Right lobe of liver (tissue), 4 donors: ENCODE measurements at regions not wholly inside any gene's neighbourhood (a gene's known extent, or its start where the extent isn't known, plus 50 kb on each side); places are given as distances from the start of the nearest gene placed in this dataset.

ENCODE experiments used
- CTCF ChIP-seq, 4 donors: fragments of 200-600 bp in 3 of 4; fragments of 450-650 bp in 1 of 4; IDR thresholded peaks; one replicate each; pipeline versions ENCODE4 v1.5.1 to v1.8.0; 2016 to 2022; ENCODE audit warnings: antibody characterized with exemption in 4 of 4, mild to moderate bottlenecking in 2 of 4
- POLR2A ChIP-seq: fragments of 450-650 bp; IDR thresholded peaks from one replicate; pipeline ENCODE4 v1.6.1; 2017; ENCODE audit warnings: antibody characterized with exemption, mild to moderate bottlenecking
- donor health status: DM: no; HTN: no; CAD: no.
- donor health status: DM: no; HTN: no; CAD: no.
- donor health status: DM: no; HTN: yes; CAD: no.

GRCh38 chr5:68751661-68752060, 342.2 kb upstream of the SLC30A5 start:
- no peak for TF ChIP-seq CTCF (IDR thresholded peaks at IDR 0.05)
- TF ChIP-seq POLR2A, result no peak
